ENCODE measurements at regions not wholly inside any gene's neighbourhood (a gene's known extent, or its start where the extent isn't known, plus 50 kb on each side); places are given as distances from the start of the nearest gene placed in this dataset.

GRCh38 chr2:145159676-145160075, 639.8 kb upstream of the ZEB2 start:
- TF ChIP-seq CTCF (IDR thresholded peaks at IDR 0.05; ENCODE audit: poor library complexity, severe bottlenecking), result no peak
- Histone ChIP-seq H3K9me3 (ENCODE audit: severe bottlenecking) (no peaks in the 10 kb centered on the region), H3K4me1 (ENCODE audit: insufficient read depth, poor library complexity, severe bottlenecking) (peaks cover 10% of the 10 kb centered on the region), H3K27ac (ENCODE audit: poor library complexity, severe bottlenecking) (no peak overlapping the region), H3K27me3 (ENCODE audit: insufficient read depth, poor library complexity, severe bottlenecking) (no peaks in the 10 kb centered on the region), H3K4me3 (ENCODE audit: severe bottlenecking) (no peak overlapping the region), H3K36me3 (ENCODE audit: low read depth) (no peaks in the 10 kb centered on the region)
- ATAC-seq (ENCODE audit: low read depth) (no peak), DNase-seq (ENCODE audit: low spot score) (no peak)

- Histone ChIP-seq H3K9me3 (ENCODE audit: severe bottlenecking) (no peaks in the 10 kb centered on the region), H3K27me3 (ENCODE audit: insufficient read depth, poor library complexity, severe bottlenecking) (no peaks in the 10 kb centered on the region), H3K4me1 (ENCODE audit: insufficient read depth, poor library complexity, severe bottlenecking) (peaks cover 10% of the 10 kb centered on the region), H3K27ac (ENCODE audit: poor library complexity, severe bottlenecking) (no peak overlapping the region), H3K36me3 (ENCODE audit: low read depth) (no peaks in the 10 kb centered on the region), H3K4me3 (ENCODE audit: severe bottlenecking) (no peak overlapping the region)
- no peak for DNase-seq (ENCODE audit: low spot score)
- peak; percentile 78 for ATAC-seq (ENCODE audit: low read depth)
- no peak for TF ChIP-seq CTCF (IDR thresholded peaks at IDR 0.05; ENCODE audit: poor library complexity, severe bottlenecking)
Observed at GRCh38 chr2:145157741-145158591, 638.0 kb upstream of the ZEB2 start.

DNA sequence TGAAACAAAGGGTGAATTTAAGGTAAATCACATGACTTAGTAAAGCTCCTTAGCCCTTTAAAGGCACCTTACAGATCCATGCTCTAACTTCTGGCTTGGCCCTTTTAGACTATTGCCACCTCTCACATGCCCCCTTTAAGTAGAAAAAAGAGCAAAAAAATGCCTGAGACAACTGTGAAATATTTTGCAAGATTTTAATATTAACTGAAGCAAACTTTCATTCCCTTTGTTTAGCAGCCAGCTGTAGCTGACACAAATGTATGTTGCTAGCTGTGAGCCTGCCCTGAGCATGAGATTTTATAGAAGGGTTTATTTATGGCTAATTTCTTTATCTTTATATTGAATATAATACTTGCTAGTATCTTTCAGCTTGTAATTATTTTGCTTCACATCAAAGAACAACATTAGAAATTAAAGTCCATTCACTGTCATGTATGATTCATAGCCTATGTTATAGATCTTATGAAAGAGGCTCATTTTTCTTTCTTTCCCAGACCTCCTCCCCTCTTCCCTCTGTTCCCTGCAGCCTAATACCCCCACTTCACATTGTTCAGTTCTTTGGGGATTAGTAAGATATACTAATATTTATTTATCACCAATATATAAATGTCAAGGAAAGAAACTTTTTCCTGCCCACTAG, 637.2 kb upstream of the ZEB2 start:
- Histone ChIP-seq H3K27me3 (ENCODE audit: insufficient read depth, poor library complexity, severe bottlenecking) (no peaks in the 10 kb centered on the region), H3K27ac (ENCODE audit: poor library complexity, severe bottlenecking) (no peak overlapping the region), H3K36me3 (ENCODE audit: low read depth) (no peaks in the 10 kb centered on the region), H3K4me3 (ENCODE audit: severe bottlenecking) (no peak overlapping the region), H3K4me1 (ENCODE audit: insufficient read depth, poor library complexity, severe bottlenecking) (peaks cover 10% of the 10 kb centered on the region), H3K9me3 (ENCODE audit: severe bottlenecking) (no peaks in the 10 kb centered on the region)
- no peak for ATAC-seq (ENCODE audit: low read depth)
- no peak for DNase-seq (ENCODE audit: low spot score)
- TF ChIP-seq CTCF (IDR thresholded peaks at IDR 0.05; ENCODE audit: poor library complexity, severe bottlenecking), result no peak

- H3K27ac ChIP-seq (ENCODE audit: poor library complexity, severe bottlenecking), result no peak overlapping the region
- no peak for ATAC-seq (ENCODE audit: low read depth)
- no peak for TF ChIP-seq CTCF (IDR thresholded peaks at IDR 0.05; ENCODE audit: poor library complexity, severe bottlenecking)
- H3K9me3 ChIP-seq (ENCODE audit: severe bottlenecking), result no peaks in the 10 kb centered on the region
- H3K4me1 ChIP-seq (ENCODE audit: insufficient read depth, poor library complexity, severe bottlenecking), result peaks cover 10% of the 10 kb centered on the region
- H3K27me3 ChIP-seq (ENCODE audit: insufficient read depth, poor library complexity, severe bottlenecking), result no peaks in the 10 kb centered on the region
- no peaks in the 10 kb centered on the region for H3K36me3 ChIP-seq (ENCODE audit: low read depth)
- H3K4me3 ChIP-seq (ENCODE audit: severe bottlenecking), result no peak overlapping the region
- DNase-seq (ENCODE audit: low spot score), result no peak
Observed at GRCh38 chr2:145156199-145156598, 636.3 kb upstream of the ZEB2 start.

GRCh38 chr2:145155196-145155595, 635.3 kb upstream of the ZEB2 start:
- H3K27ac ChIP-seq (ENCODE audit: poor library complexity, severe bottlenecking), result no peak overlapping the region

More at GRCh38 chr2:145155196-145155595, 635.3 kb upstream of the ZEB2 start:
- no peaks in the 10 kb centered on the region for H3K36me3 ChIP-seq (ENCODE audit: low read depth)
- H3K4me1 ChIP-seq (ENCODE audit: insufficient read depth, poor library complexity, severe bottlenecking), result peaks cover 10% of the 10 kb centered on the region
- ATAC-seq (ENCODE audit: low read depth), result no peak
- H3K9me3 ChIP-seq (ENCODE audit: severe bottlenecking), result no peaks in the 10 kb centered on the region
- no peak for TF ChIP-seq CTCF (IDR thresholded peaks at IDR 0.05; ENCODE audit: poor library complexity, severe bottlenecking)
- no peak for DNase-seq (ENCODE audit: low spot score)
- H3K27me3 ChIP-seq (ENCODE audit: insufficient read depth, poor library complexity, severe bottlenecking), result no peaks in the 10 kb centered on the region
- H3K4me3 ChIP-seq (ENCODE audit: severe bottlenecking), result no peak overlapping the region

Data from RWPE2 (cell line).